Right hindlimb (tissue), 1 donor: ENCODE measurements at regions not wholly inside any gene's neighbourhood (a gene's known extent, or its start where the extent isn't known, plus 50 kb on each side); places are given as distances from the start of the nearest gene placed in this dataset.

Experiments used
- DNase-seq: peaks from one replicate; pipeline ENCODE4 v3.0.0-alpha.2; 2018

- DNase-seq, result no peak
These were observed 69.9 kb upstream of the WNT11 start for GRCh38 chr11:76276046-76276780.

DNA sequence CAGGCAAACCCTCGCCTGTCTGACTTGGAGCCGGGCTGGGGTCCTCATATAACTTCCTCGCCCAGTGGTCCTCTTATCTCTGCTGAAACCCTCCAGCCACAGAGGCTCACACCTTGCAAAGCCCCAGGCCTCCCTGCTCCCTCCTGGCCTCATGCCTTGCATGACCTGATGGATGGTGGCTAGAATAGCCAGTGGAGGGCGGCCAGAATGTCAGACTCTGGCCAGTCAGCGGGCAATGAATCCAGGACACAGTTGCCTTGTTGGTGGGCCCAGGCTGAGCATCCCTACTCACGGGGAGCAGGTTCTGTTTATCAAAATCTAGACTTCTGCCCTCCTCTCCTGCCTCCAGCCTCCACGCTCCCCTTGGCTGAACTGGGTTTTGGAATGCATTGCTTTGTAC lies 69.1 kb upstream of the WNT11 start:
- no peak for DNase-seq

DNA sequence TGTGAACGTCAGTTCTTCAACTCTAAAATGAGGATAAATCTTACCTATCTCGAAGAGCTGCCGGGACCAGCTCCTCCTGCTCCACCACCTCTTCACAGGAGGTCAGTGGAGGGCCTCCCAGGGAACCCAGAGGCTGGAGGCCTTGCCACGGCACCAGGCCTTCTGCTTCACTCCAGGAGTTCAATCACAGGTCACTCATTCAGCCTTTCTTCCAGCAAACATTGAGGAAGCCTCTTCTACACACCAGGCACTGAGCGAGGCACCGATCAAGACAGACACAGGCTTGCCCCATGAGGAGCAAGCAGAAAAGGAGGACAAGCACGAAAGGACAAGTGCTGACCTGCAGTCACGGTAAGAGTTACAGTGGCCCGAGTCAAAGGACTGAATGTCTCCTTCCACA lies 64.8 kb upstream of the WNT11 start:
- DNase-seq, result no peak

- peak; percentile 78 for DNase-seq
These were observed 64.1 kb upstream of the WNT11 start for GRCh38 chr11:76270389-76270788.

DNA sequence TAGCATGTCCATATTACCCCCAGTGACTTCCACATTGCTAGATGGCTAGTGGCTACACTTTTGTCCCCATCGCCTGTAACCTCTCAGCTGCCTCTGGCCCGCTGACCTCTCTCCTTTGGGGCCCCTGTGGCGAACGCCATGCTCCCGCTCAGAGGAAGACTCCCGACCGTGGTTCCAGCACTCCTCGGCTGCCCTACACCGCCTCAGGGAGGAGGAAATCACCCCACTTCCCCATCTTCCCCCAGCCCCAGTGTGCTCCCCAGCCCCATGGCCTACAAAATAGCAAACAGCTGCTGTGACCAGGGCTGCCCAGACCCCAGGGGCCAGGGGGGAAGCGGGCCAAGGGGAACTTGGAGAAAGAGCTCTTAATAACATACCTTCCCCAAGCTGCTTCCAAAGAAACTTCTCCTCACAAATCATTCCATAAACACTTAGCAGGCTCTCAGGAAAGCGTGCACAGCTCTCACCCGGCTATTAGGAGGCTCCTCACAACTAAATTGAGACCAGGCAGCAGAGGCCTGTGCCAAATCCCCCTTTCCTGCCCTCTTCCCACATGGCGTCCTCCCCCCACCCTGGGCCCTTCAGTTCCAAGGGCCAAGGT lies 63.5 kb upstream of the WNT11 start:
- DNase-seq, result peak; percentile 87

- DNase-seq, result peak; percentile 43
These were observed 62.9 kb upstream of the WNT11 start for GRCh38 chr11:76269247-76269646.

DNA sequence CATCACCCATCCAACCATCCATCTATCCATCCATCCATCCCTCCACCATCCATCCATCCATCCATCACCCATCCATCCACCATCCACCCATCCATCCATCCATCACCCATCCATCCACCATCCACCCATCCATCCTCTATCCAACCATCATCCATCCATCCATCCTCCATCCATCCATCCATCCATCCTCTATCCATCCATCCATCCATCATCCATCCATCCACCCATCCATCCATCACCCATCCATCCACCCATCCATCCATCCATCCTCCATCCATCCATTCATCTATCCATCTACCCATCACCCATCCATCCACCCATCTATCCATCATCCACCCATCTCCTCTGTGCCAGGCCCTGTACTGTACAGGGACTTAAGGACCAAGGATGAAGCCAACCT lies 62.2 kb upstream of the WNT11 start:
- no peak for DNase-seq

- no peak for DNase-seq
These were observed 61.3 kb upstream of the WNT11 start for GRCh38 chr11:76267556-76267955.

- no peak for DNase-seq
These were observed 60.2 kb upstream of the WNT11 start for GRCh38 chr11:76266286-76267100.

DNA sequence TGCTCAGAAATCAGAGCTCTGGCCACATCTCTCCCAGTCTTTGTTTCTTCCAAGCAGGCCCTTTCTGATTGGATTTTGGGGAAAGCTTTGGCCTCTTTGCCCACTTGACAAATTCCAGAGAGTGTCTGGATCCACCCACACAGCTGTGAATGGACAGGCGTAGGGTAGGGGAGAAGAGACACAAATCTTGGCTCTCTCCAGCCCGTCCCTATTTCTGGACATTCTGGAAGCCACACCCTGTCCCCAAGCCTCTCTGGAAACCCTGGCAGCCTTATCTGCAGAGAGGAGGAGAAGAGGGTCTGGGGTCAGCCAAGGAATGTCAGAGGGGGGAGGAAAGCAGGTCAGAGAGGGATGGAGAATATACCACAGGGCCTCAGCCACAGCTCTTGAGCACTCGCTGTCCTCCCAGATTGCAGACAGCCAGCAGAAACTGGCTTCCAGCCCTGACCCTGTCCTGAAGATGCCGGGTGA lies 59.5 kb upstream of the WNT11 start:
- DNase-seq, result peak; percentile 60

DNA sequence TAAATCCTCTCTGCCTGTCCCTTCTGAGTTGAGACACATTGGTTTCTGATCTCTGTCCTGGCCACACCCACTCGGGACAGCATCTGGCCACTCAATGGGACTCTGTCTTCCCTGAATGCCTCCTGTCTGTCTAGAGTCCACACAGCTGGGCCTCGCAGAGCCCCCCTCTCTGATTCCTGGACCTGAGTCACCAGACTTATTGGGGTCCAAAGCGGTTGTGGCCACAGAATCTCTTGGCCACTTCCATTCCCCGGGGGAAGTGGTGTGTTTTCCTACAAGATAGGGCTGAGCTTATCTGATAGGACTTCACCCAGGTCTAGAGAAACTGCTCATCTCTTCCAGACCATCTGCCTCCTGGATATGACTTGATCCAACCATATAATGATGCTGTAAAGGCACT lies 57.4 kb upstream of the WNT11 start:
- DNase-seq, result no peak

- DNase-seq, result no peak
These were observed 56.9 kb upstream of the WNT11 start for GRCh38 chr11:76263166-76263565.

DNA sequence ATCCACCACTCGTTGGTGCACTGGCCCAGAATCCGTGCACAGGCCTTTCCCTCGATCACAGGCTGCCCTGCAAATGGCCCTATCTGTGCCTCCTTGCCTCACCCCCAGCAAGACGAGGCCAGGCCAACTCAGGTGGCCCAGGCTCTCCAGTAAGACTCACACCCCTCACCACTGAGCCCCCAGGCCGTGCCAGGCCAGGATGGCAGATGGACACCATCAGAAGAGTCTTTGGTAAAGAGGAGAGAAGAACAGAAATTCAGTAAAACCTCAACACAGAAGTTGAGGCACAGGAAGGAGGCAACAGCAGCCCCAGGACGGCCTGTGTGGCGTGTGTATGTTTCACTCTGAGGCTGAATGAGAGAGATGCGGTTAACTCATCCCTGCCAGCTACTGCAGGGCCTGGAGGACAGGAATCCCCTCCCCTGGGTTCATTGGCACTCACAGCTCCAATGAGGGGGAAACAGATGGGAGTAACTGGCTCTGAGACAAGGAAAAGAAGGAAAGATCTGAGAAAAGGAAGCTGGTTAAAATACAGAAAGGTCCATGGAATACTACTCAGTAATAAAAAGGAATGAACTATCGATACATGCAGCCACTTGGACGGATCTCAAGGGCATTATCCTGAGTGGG lies 54.1 kb upstream of the WNT11 start:
- no peak for DNase-seq

DNA sequence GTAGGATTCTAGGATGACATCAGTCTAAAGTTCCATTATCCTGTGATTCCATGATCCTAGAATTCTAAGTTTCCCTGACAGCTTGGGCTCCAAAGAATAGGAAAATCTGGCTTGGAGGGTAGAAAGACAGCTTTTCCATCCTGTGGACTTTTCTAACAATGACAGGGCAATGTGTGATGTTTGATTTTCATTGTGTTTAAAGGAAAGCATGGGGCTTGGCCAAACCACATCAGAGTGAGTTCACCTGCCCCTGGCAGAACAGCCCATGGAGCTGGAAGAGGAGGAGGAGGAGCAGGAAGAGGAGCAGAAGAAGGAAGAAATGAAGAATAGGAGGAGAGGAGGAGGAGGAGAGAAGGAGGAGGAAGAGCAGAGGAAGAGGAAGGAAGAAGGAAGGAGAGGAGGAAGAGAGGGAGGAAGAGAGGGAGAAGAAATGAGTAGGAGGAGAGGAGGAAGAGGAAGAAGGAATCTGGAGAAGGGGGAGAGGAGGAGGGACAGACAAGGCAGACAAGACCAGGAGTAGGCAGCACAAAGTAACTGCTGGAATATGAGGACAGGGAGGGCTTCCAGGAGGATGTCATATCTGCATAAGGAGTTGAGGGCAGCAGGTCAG lies 53.1 kb upstream of the WNT11 start:
- DNase-seq, result no peak

DNA sequence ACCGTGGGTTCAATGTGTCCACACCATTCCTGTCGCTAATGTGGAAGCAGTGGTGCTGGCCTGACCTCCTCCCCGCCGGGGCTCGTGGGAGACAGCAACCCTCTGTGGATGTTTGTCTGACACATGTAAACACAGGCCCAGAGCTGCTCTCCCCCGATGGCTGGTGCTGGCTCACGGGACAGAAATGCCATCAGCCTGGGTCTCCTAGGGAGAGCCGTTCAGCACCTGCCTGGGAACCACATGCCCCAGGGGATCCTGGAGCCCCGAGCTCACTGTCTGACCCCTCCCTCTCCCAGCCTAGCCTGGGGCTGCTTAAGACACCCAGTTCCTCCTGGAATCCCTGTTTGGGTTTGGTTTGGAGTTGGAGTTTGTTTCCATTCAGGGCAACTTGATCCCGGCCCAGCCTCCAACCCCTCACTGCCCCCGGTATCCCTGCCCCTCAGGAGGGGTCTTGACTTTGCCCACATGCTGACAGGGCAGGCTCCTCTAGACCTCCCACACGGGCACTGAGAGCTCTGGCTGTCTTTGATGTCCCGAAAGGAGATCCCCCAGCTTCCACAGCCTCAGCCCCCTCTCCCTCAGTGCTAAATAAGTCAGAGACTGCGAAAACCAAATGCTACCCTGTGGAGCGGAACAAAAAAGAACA lies 50.9 kb upstream of the WNT11 start:
- DNase-seq, result no peak

DNA sequence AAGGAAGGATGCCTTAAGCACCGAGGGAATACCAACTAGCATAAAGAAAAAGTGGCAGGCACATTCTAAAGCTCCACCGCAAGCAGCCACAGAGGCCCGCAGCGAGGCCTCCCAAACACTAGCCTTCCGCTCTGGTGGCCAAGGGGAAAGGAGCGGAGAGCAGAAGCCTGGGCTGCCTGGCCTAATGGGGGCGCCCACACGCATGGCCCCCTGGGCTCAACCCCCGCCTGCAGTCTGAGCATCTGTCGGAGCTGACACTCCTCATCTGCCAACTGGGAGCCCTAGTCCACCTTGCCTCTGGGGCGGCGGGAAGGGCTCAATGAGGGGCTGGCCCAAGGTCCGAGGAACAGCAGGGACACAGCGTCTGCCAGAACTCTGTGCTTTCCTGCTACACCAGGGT lies 50.1 kb upstream of the WNT11 start:
- DNase-seq, result no peak
